ENCODE measurements at regions not wholly inside any gene's neighbourhood (a gene's known extent, or its start where the extent isn't known, plus 50 kb on each side); places are given as distances from the start of the nearest gene placed in this dataset.

DNA sequence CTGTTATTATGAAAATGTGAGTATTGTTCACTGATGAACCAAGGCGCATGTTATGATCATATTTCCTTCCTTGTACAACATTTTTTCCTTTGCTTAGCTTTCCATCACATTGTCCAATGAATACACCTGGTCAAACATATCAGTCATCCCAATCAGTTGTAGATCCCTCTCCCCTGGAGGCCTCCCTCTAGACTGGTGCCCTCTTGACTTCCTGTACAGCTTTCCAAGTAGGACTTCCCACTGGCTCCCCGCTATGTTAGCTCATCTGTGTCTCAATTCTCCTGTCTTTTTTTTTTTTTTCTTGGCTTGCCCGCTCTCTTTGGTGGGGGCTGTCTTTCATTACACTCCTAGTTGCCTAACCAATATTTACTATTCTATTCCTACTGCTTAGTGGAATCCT is 214.2 kb upstream of the NPY start:
- Mint-ChIP-seq H3K27ac (no peak overlapping the region), H3K9me3 (no peaks in the 10 kb centered on the region), H3K36me3 (no peaks in the 10 kb centered on the region), H3K27me3 (peaks cover 0 to 3% of the 10 kb centered on the region in 2 donors), H3K4me1 (peaks cover 4 to 8% (median 5%) of the 10 kb centered on the region in 3 donors), H3K4me3 (no peak overlapping the region)
- H3K36me3 ChIP-seq (ENCODE audit: insufficient read depth, low read length), result no peaks in the 10 kb centered on the region
- no peak overlapping the region for H3K4me3 ChIP-seq (ENCODE audit: low read length)
- no peaks in the 10 kb centered on the region for H3K9me3 ChIP-seq (ENCODE audit: low read length)
- no peak for DNase-seq
- ChIA-PET POLR2A (no interaction called here), CTCF (no interaction called here)
- H3K27ac ChIP-seq (ENCODE audit: low read depth, low read length), result no peak overlapping the region
- no peaks in the 10 kb centered on the region for H3K4me1 ChIP-seq (ENCODE audit: insufficient read depth, low read length)
- H3K27me3 ChIP-seq (ENCODE audit: insufficient read depth, low read length, poor library complexity, severe bottlenecking), result no peaks in the 10 kb centered on the region

DNA sequence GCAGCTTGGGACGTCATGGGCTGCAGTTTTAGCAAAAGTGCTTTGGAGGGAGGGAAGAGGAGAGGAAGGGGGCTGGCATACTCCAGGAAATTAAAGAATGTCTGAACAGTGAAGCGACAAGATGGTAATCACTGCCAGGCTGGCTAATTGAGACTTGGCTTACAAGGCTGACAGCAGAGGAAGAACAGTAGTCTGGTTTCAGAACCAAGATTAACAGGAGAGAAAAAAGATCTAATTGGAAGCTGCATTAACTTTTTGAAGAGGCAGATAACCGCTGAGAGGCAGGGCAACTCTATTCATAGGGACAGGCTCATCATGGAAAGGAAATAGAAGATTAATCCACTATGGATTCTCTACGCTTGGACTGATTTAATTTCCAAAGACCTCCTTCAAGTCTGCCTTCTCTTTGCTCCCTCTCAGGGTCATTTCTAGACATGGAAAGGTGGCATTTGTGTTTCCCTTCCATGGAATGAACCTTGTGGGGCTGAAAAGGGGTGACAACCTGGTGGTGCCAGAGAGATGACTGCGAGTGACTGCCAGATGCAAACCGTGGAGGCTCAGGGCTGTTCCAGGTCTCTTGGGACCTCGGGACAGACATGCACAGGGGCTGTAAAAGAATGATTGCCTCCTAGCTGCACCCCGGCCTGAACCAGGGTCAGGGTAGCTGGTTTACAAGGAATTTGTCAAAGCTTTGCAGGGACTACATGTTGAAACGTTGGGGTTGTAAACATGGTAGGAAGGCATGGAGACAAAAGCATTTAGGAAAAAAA is 210.2 kb upstream of the NPY start:
- no peak for DNase-seq
- H3K36me3 ChIP-seq (ENCODE audit: insufficient read depth, low read length), result no peaks in the 10 kb centered on the region
- Mint-ChIP-seq H3K27me3 (peaks cover 4 to 10% of the 10 kb centered on the region in 2 donors), H3K4me3 (peak overlapping the region in 3 of 7 donors; percentile 13 to 77 (median 56)), H3K27ac (peak overlapping the region in 1 of 8 donors; percentile 16), H3K9me3 (no peaks in the 10 kb centered on the region), H3K36me3 (no peaks in the 10 kb centered on the region), H3K4me1 (peaks cover 9 to 16% (median 13%) of the 10 kb centered on the region in 3 donors)
- H3K4me3 ChIP-seq (ENCODE audit: low read length), result no peak overlapping the region
- no peak overlapping the region for H3K27ac ChIP-seq (ENCODE audit: low read depth, low read length)
- no peaks in the 10 kb centered on the region for H3K4me1 ChIP-seq (ENCODE audit: insufficient read depth, low read length)
- no peaks in the 10 kb centered on the region for H3K27me3 ChIP-seq (ENCODE audit: insufficient read depth, low read length, poor library complexity, severe bottlenecking)
- no peaks in the 10 kb centered on the region for H3K9me3 ChIP-seq (ENCODE audit: low read length)
- POLR2A ChIA-PET, result no interaction called here
- CTCF ChIA-PET, result no interaction called here

DNA sequence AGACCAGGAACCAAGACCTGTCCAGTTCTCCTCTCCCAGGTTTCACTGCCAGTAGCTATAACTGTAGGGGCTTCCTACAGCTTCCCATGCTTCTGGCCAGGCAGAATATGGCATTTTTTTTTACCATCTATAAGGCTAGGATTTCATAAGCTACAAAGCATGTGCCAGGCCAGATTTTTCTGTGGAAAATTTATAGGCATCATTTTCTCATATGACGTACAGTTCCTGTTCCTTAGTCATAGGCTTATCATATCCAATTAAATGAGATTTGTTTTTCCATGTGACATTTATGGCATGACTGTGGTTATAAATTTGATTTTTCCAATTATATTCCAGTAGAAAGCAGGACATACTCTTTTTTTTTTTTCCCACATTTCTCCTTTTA is 208.6 kb upstream of the NPY start:
- Mint-ChIP-seq H3K4me1 (peaks cover 9 to 16% (median 13%) of the 10 kb centered on the region in 3 donors), H3K36me3 (no peaks in the 10 kb centered on the region), H3K9me3 (no peaks in the 10 kb centered on the region), H3K27ac (peak overlapping the region in 2 of 8 donors; percentile 55 to 78), H3K27me3 (peaks cover 4 to 10% of the 10 kb centered on the region in 2 donors), H3K4me3 (peak overlapping the region in 4 of 7 donors; percentile 28 to 70 (median 44))
- no peaks in the 10 kb centered on the region for H3K4me1 ChIP-seq (ENCODE audit: insufficient read depth, low read length)
- ChIA-PET CTCF (no interaction called here), POLR2A (no interaction called here)
- no peaks in the 10 kb centered on the region for H3K9me3 ChIP-seq (ENCODE audit: low read length)
- no peak overlapping the region for H3K4me3 ChIP-seq (ENCODE audit: low read length)
- no peaks in the 10 kb centered on the region for H3K36me3 ChIP-seq (ENCODE audit: insufficient read depth, low read length)
- no peak for DNase-seq
- no peaks in the 10 kb centered on the region for H3K27me3 ChIP-seq (ENCODE audit: insufficient read depth, low read length, poor library complexity, severe bottlenecking)
- no peak overlapping the region for H3K27ac ChIP-seq (ENCODE audit: low read depth, low read length)

DNA sequence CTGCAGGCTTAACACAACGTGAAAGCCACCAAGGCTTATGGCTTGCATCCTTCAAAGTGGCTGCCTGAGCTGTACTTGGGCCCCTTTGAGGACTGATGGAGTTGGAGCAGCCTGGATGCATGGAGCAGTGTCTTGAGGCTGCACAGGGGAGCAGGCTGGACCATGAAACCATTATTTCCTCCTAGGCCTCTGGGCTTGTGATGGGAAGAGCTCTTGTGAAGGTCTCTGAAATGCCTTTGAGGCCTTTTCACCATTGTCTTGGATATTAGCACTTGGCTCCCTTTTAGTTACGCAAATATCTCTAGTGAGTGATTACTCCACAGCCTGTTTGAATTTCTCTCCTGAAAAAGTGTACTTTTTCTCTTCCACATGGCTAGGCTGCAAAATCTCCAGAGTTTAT is 201.2 kb upstream of the NPY start:
- no peak overlapping the region for H3K27ac Mint-ChIP-seq
- no peaks in the 10 kb centered on the region for H3K27me3 ChIP-seq (ENCODE audit: insufficient read depth, low read length, poor library complexity, severe bottlenecking)
- no peaks in the 10 kb centered on the region for H3K36me3 ChIP-seq (ENCODE audit: insufficient read depth, low read length)
- no peaks in the 10 kb centered on the region for H3K4me1 ChIP-seq (ENCODE audit: insufficient read depth, low read length)
- no peak overlapping the region for H3K27ac ChIP-seq (ENCODE audit: low read depth, low read length)
- H3K4me3 Mint-ChIP-seq, result no peak overlapping the region
- no peak for DNase-seq
- H3K36me3 Mint-ChIP-seq, result no peaks in the 10 kb centered on the region
- H3K9me3 ChIP-seq (ENCODE audit: low read length), result no peaks in the 10 kb centered on the region
- no peaks in the 10 kb centered on the region for H3K4me1 Mint-ChIP-seq
- H3K27me3 Mint-ChIP-seq, result peaks cover 2 to 5% of the 10 kb centered on the region in 2 donors
- CTCF ChIA-PET, result no interaction called here
- peaks cover 0 to 22% (median 12%) of the 10 kb centered on the region in 5 donors for H3K9me3 Mint-ChIP-seq
- H3K4me3 ChIP-seq (ENCODE audit: low read length), result no peak overlapping the region
- POLR2A ChIA-PET, result no interaction called here

DNA sequence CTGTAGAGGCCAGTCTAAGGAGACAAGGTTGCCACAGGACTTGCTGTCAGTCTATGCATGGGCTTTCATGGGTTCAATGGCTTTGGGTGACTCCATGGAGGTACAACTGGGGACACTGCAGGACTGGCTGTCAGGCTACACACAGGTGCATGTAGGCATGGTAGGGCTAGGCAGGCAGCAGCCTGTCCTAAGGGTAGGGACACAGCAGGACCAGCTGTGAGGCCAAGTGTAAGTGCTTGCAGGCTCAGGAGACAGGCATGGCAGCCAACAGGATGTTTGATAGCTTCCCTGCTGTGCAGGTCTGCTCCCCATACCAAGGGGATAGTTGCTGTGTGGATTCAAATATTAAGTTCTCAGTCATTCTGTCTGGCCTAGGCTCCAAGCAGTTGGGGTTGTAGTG is 181.0 kb upstream of the NPY start:
- Mint-ChIP-seq H3K4me3 (no peak overlapping the region), H3K27ac (no peak overlapping the region), H3K9me3 (peaks cover 15 to 22% (median 16%) of the 10 kb centered on the region in 5 donors), H3K4me1 (no peaks in the 10 kb centered on the region), H3K36me3 (no peaks in the 10 kb centered on the region), H3K27me3 (peaks cover 8 to 12% of the 10 kb centered on the region in 2 donors)
- Histone ChIP-seq H3K27me3 (ENCODE audit: insufficient read depth, low read length, poor library complexity, severe bottlenecking) (no peaks in the 10 kb centered on the region), H3K9me3 (ENCODE audit: low read length) (no peaks in the 10 kb centered on the region), H3K4me1 (ENCODE audit: insufficient read depth, low read length) (no peaks in the 10 kb centered on the region), H3K36me3 (ENCODE audit: insufficient read depth, low read length) (no peaks in the 10 kb centered on the region), H3K27ac (ENCODE audit: low read depth, low read length) (no peak overlapping the region), H3K4me3 (ENCODE audit: low read length) (no peak overlapping the region)
- ChIA-PET POLR2A (no interaction called here), CTCF (no interaction called here)
- DNase-seq, result no peak

DNA sequence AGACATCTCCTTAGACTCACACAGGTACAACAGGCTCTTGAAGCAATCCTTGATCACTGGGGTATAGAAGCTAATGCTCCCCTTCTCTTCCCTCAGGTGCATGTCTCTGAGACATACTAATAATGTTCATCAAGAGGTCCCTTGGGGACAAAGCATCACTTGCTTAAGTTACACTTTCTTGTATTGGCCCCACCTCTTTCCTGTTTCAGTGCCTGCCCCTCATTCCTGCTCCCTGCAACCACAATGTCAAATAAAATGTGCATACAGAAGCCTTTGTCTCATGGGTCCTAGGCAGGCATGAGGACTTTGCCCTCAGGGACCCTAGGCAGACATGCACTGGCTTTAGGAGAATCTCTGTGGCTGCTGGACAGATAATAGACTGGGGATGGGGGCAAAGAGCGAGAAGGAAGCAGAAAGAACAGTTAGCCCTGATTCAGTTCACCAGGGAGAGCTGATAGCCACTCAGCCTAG is 175.0 kb upstream of the NPY start:
- Histone ChIP-seq H3K4me3 (ENCODE audit: low read length) (no peak overlapping the region), H3K4me1 (ENCODE audit: insufficient read depth, low read length) (no peaks in the 10 kb centered on the region), H3K27me3 (ENCODE audit: insufficient read depth, low read length, poor library complexity, severe bottlenecking) (no peaks in the 10 kb centered on the region), H3K36me3 (ENCODE audit: insufficient read depth, low read length) (no peaks in the 10 kb centered on the region), H3K9me3 (ENCODE audit: low read length) (no peaks in the 10 kb centered on the region), H3K27ac (ENCODE audit: low read depth, low read length) (no peak overlapping the region)
- ChIA-PET POLR2A (no interaction called here), CTCF (no interaction called here)
- peaks cover 0 to 2% (median 0%) of the 10 kb centered on the region in 5 donors for H3K9me3 Mint-ChIP-seq
- peaks cover 3 to 30% of the 10 kb centered on the region in 2 donors for H3K27me3 Mint-ChIP-seq
- H3K4me3 Mint-ChIP-seq, result no peak overlapping the region
- H3K36me3 Mint-ChIP-seq, result no peaks in the 10 kb centered on the region
- no peak overlapping the region for H3K27ac Mint-ChIP-seq
- no peaks in the 10 kb centered on the region for H3K4me1 Mint-ChIP-seq
- no peak for DNase-seq

DNA sequence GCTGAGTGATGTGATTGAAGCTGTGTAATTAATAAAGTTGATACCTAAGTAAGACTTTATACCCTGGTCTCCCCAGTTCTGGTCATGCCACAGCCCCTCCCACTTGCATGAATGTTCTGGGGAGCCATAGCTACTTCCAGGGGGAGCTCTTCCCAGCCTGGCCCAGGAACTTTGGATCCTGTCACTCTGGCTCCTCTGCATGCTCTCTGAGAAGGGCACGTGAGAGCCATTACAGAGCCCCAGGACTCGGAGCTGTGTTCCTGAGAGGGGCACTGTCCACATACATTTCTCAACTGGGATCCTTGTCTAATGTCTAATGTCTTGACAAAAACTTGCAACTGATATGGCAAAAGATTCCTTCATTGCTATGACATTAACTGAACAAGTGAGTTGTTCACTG is 173.9 kb upstream of the NPY start:
- Mint-ChIP-seq H3K36me3 (no peaks in the 10 kb centered on the region), H3K4me1 (no peaks in the 10 kb centered on the region), H3K4me3 (no peak overlapping the region), H3K27me3 (peaks cover 3 to 30% of the 10 kb centered on the region in 2 donors), H3K27ac (no peak overlapping the region), H3K9me3 (peaks cover 0 to 1% (median 0%) of the 10 kb centered on the region in 5 donors)
- Histone ChIP-seq H3K36me3 (ENCODE audit: insufficient read depth, low read length) (no peaks in the 10 kb centered on the region), H3K9me3 (ENCODE audit: low read length) (no peaks in the 10 kb centered on the region), H3K4me3 (ENCODE audit: low read length) (no peak overlapping the region), H3K27ac (ENCODE audit: low read depth, low read length) (no peak overlapping the region), H3K4me1 (ENCODE audit: insufficient read depth, low read length) (no peaks in the 10 kb centered on the region), H3K27me3 (ENCODE audit: insufficient read depth, low read length, poor library complexity, severe bottlenecking) (no peaks in the 10 kb centered on the region)
- DNase-seq, result no peak
- ChIA-PET CTCF (no interaction called here), POLR2A (no interaction called here)

DNA sequence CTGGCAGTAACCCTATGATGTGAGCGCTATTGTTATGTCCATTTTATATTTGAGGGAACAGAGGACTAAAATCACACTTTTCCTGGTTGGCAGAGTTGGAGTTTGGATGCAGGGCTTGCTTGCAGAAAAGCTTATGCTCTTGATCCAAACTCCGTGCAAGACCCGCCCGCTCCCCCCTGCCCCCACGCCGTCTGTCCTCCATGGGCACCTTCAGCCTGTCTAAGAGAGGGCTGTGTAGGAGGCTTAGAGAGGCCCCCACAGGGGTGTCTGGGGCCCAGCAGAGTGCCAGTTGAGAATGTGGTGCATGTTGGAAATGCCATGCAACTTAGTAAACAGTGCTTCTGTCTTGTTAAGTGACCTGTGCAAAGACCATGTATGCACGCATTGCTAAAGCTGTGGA is 170.5 kb upstream of the NPY start:
- no peaks in the 10 kb centered on the region for H3K4me1 Mint-ChIP-seq
- no peaks in the 10 kb centered on the region for H3K36me3 Mint-ChIP-seq
- H3K9me3 Mint-ChIP-seq, result peaks cover 0 to 2% (median 0%) of the 10 kb centered on the region in 5 donors
- Histone ChIP-seq H3K9me3 (ENCODE audit: low read length) (no peaks in the 10 kb centered on the region), H3K4me1 (ENCODE audit: insufficient read depth, low read length) (no peaks in the 10 kb centered on the region), H3K4me3 (ENCODE audit: low read length) (no peak overlapping the region), H3K27ac (ENCODE audit: low read depth, low read length) (no peak overlapping the region), H3K36me3 (ENCODE audit: insufficient read depth, low read length) (no peaks in the 10 kb centered on the region), H3K27me3 (ENCODE audit: insufficient read depth, low read length, poor library complexity, severe bottlenecking) (no peaks in the 10 kb centered on the region)
- ChIA-PET CTCF (no interaction called here), POLR2A (no interaction called here)
- H3K27ac Mint-ChIP-seq, result no peak overlapping the region
- peaks cover 3 to 32% of the 10 kb centered on the region in 2 donors for H3K27me3 Mint-ChIP-seq
- DNase-seq, result no peak
- H3K4me3 Mint-ChIP-seq, result no peak overlapping the region

All from CD8-positive, alpha-beta memory T cell (primary cell).